GM12878 (cell line): ENCODE measurements at regions not wholly inside any gene's neighbourhood (a gene's known extent, or its start where the extent isn't known, plus 50 kb on each side); places are given as distances from the start of the nearest gene placed in this dataset.

Experiments used
- ATAC-seq: fragments of 200-7000 bp; cut with Tn5 transposase; 3 replicates; pipeline ENCODE4 v1.9.1; 2020; ENCODE audit warnings: mild to moderate bottlenecking, moderate library complexity
- BruUV-seq: library from RNA; stranded (reverse); fragments of 400-500 nt; replicated peaks from 2 replicates; lab custom pipeline; 2021; lab: Mats Ljungman, UMichigan
- CTCF ChIA-PET: fragments of 300-600 bp; sonication (Branson Sonifier 250); formaldehyde crosslinking; extraction: SDS; loops from one replicate; lab custom pipeline; 2021; ENCODE audit warnings: inconsistent platforms; lab: Yijun Ruan, JAX
- POLR2A ChIA-PET: fragments of 350-600 bp; formaldehyde crosslinking; extraction: SDS; loops from one replicate; lab custom pipeline; 2021; ENCODE audit warnings: inconsistent platforms; lab: Charles Lee
- RAD21 ChIA-PET: fragments of 300-600 bp; sonication (Branson Sonifier 250); formaldehyde crosslinking; loops from one replicate; lab custom pipeline; 2023; ENCODE audit warnings: antibody characterized with exemption; ENCODE audit not compliant: unreplicated experiment; lab: Charles Lee
- SMC1A ChIA-PET: fragments of 300-600 bp; sonication (Branson Sonifier 250); formaldehyde crosslinking; loops from one replicate; lab custom pipeline; 2023; ENCODE audit not compliant: unreplicated experiment, uncharacterized antibody; lab: Charles Lee
- DNase-seq: peaks from one replicate; pipeline ENCODE4 v3.0.0-alpha.2; 2011; ENCODE audit warnings: low read depth, low spot score
- FAIRE-seq: peaks from 3 replicates; lab custom pipeline; 2011; peaks lifted over from hg19 to GRCh38; lab: Jason Lieb, UNC
- H2AFZ ChIP-seq: 2 replicates; pipeline ENCODE4 v1.6.0; 2011; ENCODE audit warnings: low read depth, low read length, control low read depth; ENCODE audit not compliant: control insufficient read depth
- H3K27ac ChIP-seq: 2 replicates; pipeline ENCODE4 v1.5.1; 2011; ENCODE audit warnings: control low read depth; ENCODE audit not compliant: control insufficient read depth, insufficient read depth
- H3K27me3 ChIP-seq, 2 experiments: replicated peaks in 1 of 2; 2 replicates each; pipeline versions ENCODE4 v1.6.0 to v1.6.1; 2011; ENCODE audit warnings: low read length in 1 of 2; ENCODE audit not compliant: control insufficient read depth in 2 of 2, insufficient read depth in 2 of 2
- H3K36me3 ChIP-seq, 2 experiments: 2 replicates each; pipeline ENCODE4 v1.5.1; 2011; ENCODE audit warnings: low read length in 1 of 2; ENCODE audit not compliant: control insufficient read depth in 2 of 2, insufficient read depth in 2 of 2
- H3K4me1 ChIP-seq: 2 replicates; pipeline ENCODE4 v1.6.1; 2011; ENCODE audit warnings: mild to moderate bottlenecking, low read length, moderate library complexity, mixed read lengths; ENCODE audit not compliant: control insufficient read depth, insufficient read depth
- H3K4me2 ChIP-seq: 2 replicates; pipeline ENCODE4 v1.6.0; 2011; ENCODE audit warnings: control low read depth; ENCODE audit not compliant: control insufficient read depth, insufficient read depth
- H3K4me3 ChIP-seq: fragments of 200-600 bp; sonication (generic); 2 replicates; pipeline ENCODE4 v1.5.1; 2016
- H3K79me2 ChIP-seq: 2 replicates; pipeline ENCODE4 v1.6.0; 2011; ENCODE audit warnings: low read length; ENCODE audit not compliant: control insufficient read depth, insufficient read depth
- H3K9ac ChIP-seq: 2 replicates; pipeline ENCODE4 v1.8.0; 2011; ENCODE audit warnings: low read length, control low read depth, mixed read lengths; ENCODE audit not compliant: control insufficient read depth, insufficient read depth
- H3K9me3 ChIP-seq: replicated peaks from 3 replicates; pipeline ENCODE4 v1.5.1; 2011; ENCODE audit warnings: mild to moderate bottlenecking, low read length; ENCODE audit not compliant: control insufficient read depth, insufficient read depth
- H4K20me1 ChIP-seq: 2 replicates; pipeline ENCODE4 v1.6.0; 2011; ENCODE audit not compliant: control insufficient read depth, insufficient read depth
- CEBPZ ChIP-seq: fragments of 150-350 bp; IDR thresholded peaks from 2 replicates; pipeline ENCODE4 v1.6.1; 2016; ENCODE audit warnings: low read depth, low read length
- FOXK2 ChIP-seq: fragments of 450-650 bp; IDR thresholded peaks from 2 replicates; pipeline ENCODE4 v1.6.1; 2017; ENCODE audit warnings: mild to moderate bottlenecking, moderate library complexity
- MYB ChIP-seq: fragments of 150-350 bp; IDR thresholded peaks from 2 replicates; pipeline ENCODE4 v1.6.1; 2014; ENCODE audit warnings: mild to moderate bottlenecking, low read depth, low read length, borderline replicate concordance
- TAF1 ChIP-seq: IDR thresholded peaks from 2 replicates; pipeline ENCODE4 v1.6.1; 2011; ENCODE audit warnings: mild to moderate bottlenecking, low read depth, low read length, borderline replicate concordance
- WGBS: methylation state at CpG from one replicate; pipeline ENCODE4 v1.1.6; 2016; ENCODE audit warnings: low lambda C conversion rate; ENCODE audit not compliant: insufficient replicate concordance, insufficient coverage; ENCODE audit errors: missing lambda C conversion rate; 5-methylcytosine and 5-hydroxymethylcytosine counted together
- in situ Hi-C: fragments of 300-500 bp; cut with MboI; formaldehyde crosslinking; loops from 9 replicates; pipeline ENCODE4 v1.14.3; 2018; ENCODE audit warnings: mixed read lengths
- intact Hi-C: fragments of 100-400 bp; cut with micrococcal nuclease; formaldehyde crosslinking; loops from one replicate; pipeline ENCODE4 v1.14.2; 2022; ENCODE audit not compliant: unreplicated experiment

- Histone ChIP-seq H2AFZ (no peak overlapping the region), H3K27ac (no peak overlapping the region), H3K27me3 (no peaks in the 10 kb centered on the region), H3K4me2 (no peak overlapping the region), H3K36me3 (no peaks in the 10 kb centered on the region), H3K9me3 (no peaks in the 10 kb centered on the region), H3K79me2 (no peaks in the 10 kb centered on the region), H4K20me1 (no peaks in the 10 kb centered on the region), H3K4me1 (no peaks in the 10 kb centered on the region), H3K9ac (no peak overlapping the region), H3K4me3 (no peak overlapping the region)
- CTCF ChIA-PET, result no interaction called here
- DNase-seq, result no peak
- RAD21 ChIA-PET, result no interaction called here
- SMC1A ChIA-PET, result no interaction called here
- ATAC-seq, result no peak
- WGBS, result 44% methylated on average over 26 of the region's 26 CpGs
- POLR2A ChIA-PET, result no interaction called here
- TF ChIP-seq MYB (no peak), FOXK2 (no peak), TAF1 (no peak), CEBPZ (no peak)
- no TSS peak for BruUV-seq
- FAIRE-seq, result no peak
- intact Hi-C loops (no loop called here), in situ Hi-C loops (no loop called here)
Observed at GRCh38 chr14:104296388-104297312, 158.3 kb downstream of the KIF26A start.
